Testis (tissue), 2 donors: ENCODE measurements at regions not wholly inside any gene's neighbourhood (a gene's known extent, or its start where the extent isn't known, plus 50 kb on each side); places are given as distances from the start of the nearest gene placed in this dataset.

Source experiments
- DNase-seq: peaks from one replicate; pipeline ENCODE4 v3.0.0-alpha.2; 2019
- H3K27ac ChIP-seq, 2 donors: fragments of 200-600 bp; sonication (generic); one replicate each; pipeline ENCODE4 v1.5.1; 2019
- H3K27me3 ChIP-seq: fragments of 200-600 bp; sonication (generic); one replicate; pipeline ENCODE4 v1.5.1; 2019
- H3K36me3 ChIP-seq: fragments of 200-600 bp; sonication (generic); one replicate; pipeline ENCODE4 v1.5.1; 2017; ENCODE audit warnings: low read depth; ENCODE audit errors: missing control alignments
- H3K4me1 ChIP-seq: fragments of 200-600 bp; sonication (generic); one replicate; pipeline ENCODE4 v1.5.1; 2019
- H3K4me3 ChIP-seq, 2 donors: fragments of 200-600 bp; sonication (generic); one replicate each; pipeline ENCODE4 v1.5.1; 2017 to 2019
- H3K9me3 ChIP-seq: fragments of 200-600 bp; sonication (generic); one replicate; pipeline ENCODE4 v1.5.1; 2017
- CTCF ChIP-seq, 3 experiments: fragments of 450-650 bp in 2 of 3; fragments of 200-600 bp in 1 of 3; sonication (generic) in 1 of 3; IDR thresholded peaks; one replicate each; pipeline ENCODE4 v1.5.1; 2016 to 2019; ENCODE audit warnings: antibody characterized with exemption in 3 of 3, mild to moderate bottlenecking in 2 of 3, moderate library complexity in 1 of 3
- POLR2A ChIP-seq: fragments of 450-650 bp; IDR thresholded peaks from one replicate; pipeline ENCODE4 v1.6.1; 2017; ENCODE audit warnings: antibody characterized with exemption, mild to moderate bottlenecking, moderate library complexity
- WGBS, 2 donors: methylation state at CpG; one replicate each; pipeline ENCODE4 v1.1.5; 2018; 5-methylcytosine and 5-hydroxymethylcytosine counted together
- intact Hi-C: fragments of 100-400 bp; cut with DNase I; formaldehyde crosslinking; loops from one replicate; pipeline ENCODE4 v1.15.1; 2023; ENCODE audit warnings: low total_unique reads

GRCh38 chr13:84238381-84238780 is 356.1 kb upstream of the SLITRK1 start:
- no peaks in the 10 kb centered on the region for H3K36me3 ChIP-seq
- WGBS, 2 donors = 86 to 90% methylated on average over 1 of the region's 1 CpG
- no peak overlapping the region for H3K4me3 ChIP-seq

GRCh38 chr13:84237143-84237542 is 354.9 kb upstream of the SLITRK1 start:
- intact Hi-C loops = no loop called here
- 57 to 61% methylated on average over 3 of the region's 3 CpGs for WGBS, 2 donors
- Histone ChIP-seq H3K4me3 (no peak overlapping the region), H3K36me3 (no peaks in the 10 kb centered on the region), H3K9me3 (no peaks in the 10 kb centered on the region), H3K27ac (no peak overlapping the region), H3K27me3 (no peaks in the 10 kb centered on the region), H3K4me1 (no peaks in the 10 kb centered on the region)
- no peak for DNase-seq
- TF ChIP-seq POLR2A (no peak), CTCF (IDR thresholded peaks at IDR 0.05) (no peak)

More at GRCh38 chr13:84238381-84238780, 356.1 kb upstream of the SLITRK1 start:
- intact Hi-C loops = no loop called here
- Histone ChIP-seq H3K9me3 (no peaks in the 10 kb centered on the region), H3K27ac (no peak overlapping the region), H3K4me1 (no peaks in the 10 kb centered on the region), H3K27me3 (no peaks in the 10 kb centered on the region)
- no peak for TF ChIP-seq CTCF (IDR thresholded peaks at IDR 0.05)
- no peak for TF ChIP-seq POLR2A
- DNase-seq = no peak

- intact Hi-C loops = no loop called here
- no peaks in the 10 kb centered on the region for H3K36me3 ChIP-seq
- H3K27ac ChIP-seq = no peak overlapping the region
- H3K27me3 ChIP-seq = no peaks in the 10 kb centered on the region
- DNase-seq = no peak
- no peaks in the 10 kb centered on the region for H3K9me3 ChIP-seq
- TF ChIP-seq CTCF (IDR thresholded peaks at IDR 0.05) (no peak), POLR2A (no peak)
- H3K4me1 ChIP-seq = no peaks in the 10 kb centered on the region
- no peak overlapping the region for H3K4me3 ChIP-seq
Measured at GRCh38 chr13:84234416-84234815, 352.1 kb upstream of the SLITRK1 start.

GRCh38 chr13:84230568-84230967 is 348.3 kb upstream of the SLITRK1 start:
- no peaks in the 10 kb centered on the region for H3K4me1 ChIP-seq
- intact Hi-C loops = no loop called here
- WGBS, 2 donors = 50 to 61% methylated on average over 1 of the region's 1 CpG

More at GRCh38 chr13:84230568-84230967, 348.3 kb upstream of the SLITRK1 start:
- DNase-seq = no peak
- Histone ChIP-seq H3K27me3 (no peaks in the 10 kb centered on the region), H3K4me3 (no peak overlapping the region), H3K36me3 (no peaks in the 10 kb centered on the region), H3K27ac (no peak overlapping the region), H3K9me3 (no peaks in the 10 kb centered on the region)
- TF ChIP-seq POLR2A (no peak), CTCF (IDR thresholded peaks at IDR 0.05) (no peak)
